ENCODE measurements at regions not wholly inside any gene's neighbourhood (a gene's known extent, or its start where the extent isn't known, plus 50 kb on each side); places are given as distances from the start of the nearest gene placed in this dataset.
"Not testable (repeated sequence)": the region's sequence is repeated elsewhere in the genome, so short reads cannot be mapped to it uniquely, and the experiment has no call there.

GRCh38 chr3:177705976-177706823 is 508.9 kb upstream of the TBL1XR1 start:
- DNase-seq (ENCODE audit: low spot score), result no peak

GRCh38 chr3:177709470-177709869 is 512.2 kb upstream of the TBL1XR1 start:
- DNase-seq (ENCODE audit: low spot score), result not testable (repeated sequence)

GRCh38 chr3:177710506-177710905 is 513.2 kb upstream of the TBL1XR1 start:
- no peak for DNase-seq (ENCODE audit: low spot score)

GRCh38 chr3:177711637-177712036 is 514.4 kb upstream of the TBL1XR1 start:
- no peak for DNase-seq (ENCODE audit: low spot score)

- no peak for DNase-seq (ENCODE audit: low spot score)
Measured at GRCh38 chr3:177713928-177714900, 516.9 kb upstream of the TBL1XR1 start.

- no peak for DNase-seq (ENCODE audit: low spot score)
Measured at GRCh38 chr3:177714945-177715344, 517.7 kb upstream of the TBL1XR1 start.

GRCh38 chr3:177715980-177716379 is 518.7 kb upstream of the TBL1XR1 start:
- no peak for DNase-seq (ENCODE audit: low spot score)

- DNase-seq (ENCODE audit: low spot score), result not testable (repeated sequence)
Measured at GRCh38 chr3:177720927-177721326, 523.6 kb upstream of the TBL1XR1 start.

GRCh38 chr3:177721864-177722785 is 524.8 kb upstream of the TBL1XR1 start:
- no peak for DNase-seq (ENCODE audit: low spot score)

GRCh38 chr3:177724020-177724638 is 526.8 kb upstream of the TBL1XR1 start:
- no peak for DNase-seq (ENCODE audit: low spot score)

- DNase-seq (ENCODE audit: low spot score), result no peak
Measured at GRCh38 chr3:177725165-177725564, 527.9 kb upstream of the TBL1XR1 start.

GRCh38 chr3:177726807-177727206 is 529.5 kb upstream of the TBL1XR1 start:
- no peak for DNase-seq (ENCODE audit: low spot score)

GRCh38 chr3:177729956-177730681 is 532.8 kb upstream of the TBL1XR1 start:
- no peak for DNase-seq (ENCODE audit: low spot score)

GRCh38 chr3:177730814-177731213 is 533.5 kb upstream of the TBL1XR1 start:
- DNase-seq (ENCODE audit: low spot score), result no peak

- no peak for DNase-seq (ENCODE audit: low spot score)
Measured at GRCh38 chr3:177731644-177732268, 534.5 kb upstream of the TBL1XR1 start.

- no peak for DNase-seq (ENCODE audit: low spot score)
Measured at GRCh38 chr3:177733233-177733632, 536.0 kb upstream of the TBL1XR1 start.

- DNase-seq (ENCODE audit: low spot score), result no peak
Measured at GRCh38 chr3:177733936-177734335, 536.7 kb upstream of the TBL1XR1 start.

GRCh38 chr3:177735431-177735830 is 538.1 kb upstream of the TBL1XR1 start:
- DNase-seq (ENCODE audit: low spot score), result no peak

GRCh38 chr3:177739461-177739860 is 542.2 kb upstream of the TBL1XR1 start:
- DNase-seq (ENCODE audit: low spot score), result no peak

- DNase-seq (ENCODE audit: low spot score), result no peak
Measured at GRCh38 chr3:177740254-177740653, 543.0 kb upstream of the TBL1XR1 start.
